ENCODE measurements at regions not wholly inside any gene's neighbourhood (a gene's known extent, or its start where the extent isn't known, plus 50 kb on each side); places are given as distances from the start of the nearest gene placed in this dataset.

DNA sequence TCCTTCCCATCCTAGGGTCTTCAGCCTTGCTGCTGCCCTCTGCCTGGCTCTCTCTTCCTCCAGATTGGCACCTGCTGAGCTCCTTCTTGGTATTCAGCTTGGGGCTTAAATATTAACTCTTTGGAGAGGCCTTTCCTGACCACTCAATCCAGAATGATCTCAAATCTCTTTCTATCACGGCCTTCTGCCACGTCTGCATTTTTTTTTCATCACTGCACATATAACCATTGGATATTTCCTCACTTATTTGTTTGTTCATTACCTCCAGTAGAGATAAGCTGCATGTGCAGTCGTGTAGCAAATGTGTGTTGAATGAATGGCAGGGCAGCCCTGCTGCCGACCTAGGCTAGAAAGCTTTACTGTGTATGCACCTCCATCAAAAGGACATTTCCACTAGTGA lies 51.6 kb upstream of the MPP7 start:
- intact Hi-C loops (cut with micrococcal nuclease; ENCODE audit: unreplicated experiment) = no loop called here
- TF ChIP-seq, protein P1, sequence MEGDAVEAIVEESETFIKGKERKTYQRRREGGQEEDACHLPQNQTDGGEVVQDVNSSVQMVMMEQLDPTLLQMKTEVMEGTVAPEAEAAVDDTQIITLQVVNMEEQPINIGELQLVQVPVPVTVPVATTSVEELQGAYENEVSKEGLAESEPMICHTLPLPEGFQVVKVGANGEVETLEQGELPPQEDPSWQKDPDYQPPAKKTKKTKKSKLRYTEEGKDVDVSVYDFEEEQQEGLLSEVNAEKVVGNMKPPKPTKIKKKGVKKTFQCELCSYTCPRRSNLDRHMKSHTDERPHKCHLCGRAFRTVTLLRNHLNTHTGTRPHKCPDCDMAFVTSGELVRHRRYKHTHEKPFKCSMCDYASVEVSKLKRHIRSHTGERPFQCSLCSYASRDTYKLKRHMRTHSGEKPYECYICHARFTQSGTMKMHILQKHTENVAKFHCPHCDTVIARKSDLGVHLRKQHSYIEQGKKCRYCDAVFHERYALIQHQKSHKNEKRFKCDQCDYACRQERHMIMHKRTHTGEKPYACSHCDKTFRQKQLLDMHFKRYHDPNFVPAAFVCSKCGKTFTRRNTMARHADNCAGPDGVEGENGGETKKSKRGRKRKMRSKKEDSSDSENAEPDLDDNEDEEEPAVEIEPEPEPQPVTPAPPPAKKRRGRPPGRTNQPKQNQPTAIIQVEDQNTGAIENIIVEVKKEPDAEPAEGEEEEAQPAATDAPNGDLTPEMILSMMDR (IDR thresholded peaks at IDR 0.05; ENCODE audit: unreplicated experiment) = no peak
- H3K4me1 Mint-ChIP-seq (ENCODE audit: low read depth, unreplicated experiment) = peaks cover 18% of the 10 kb centered on the region
- H3K4me3 Mint-ChIP-seq (ENCODE audit: low read depth, unreplicated experiment) = no peak overlapping the region
- no peaks in the 10 kb centered on the region for H3K27me3 Mint-ChIP-seq (ENCODE audit: unreplicated experiment)
- CTCF ChIA-PET = interaction anchor here (0.6 kb wide), 2 partner anchors 28 to 29 kb away, joined by 5 to 6 read pairs; no protein-coding TSS in a partner anchor
- DNase-seq = no peak
- H3K9me3 Mint-ChIP-seq (ENCODE audit: low read depth, unreplicated experiment) = no peaks in the 10 kb centered on the region
- no peak overlapping the region for H3K27ac Mint-ChIP-seq (ENCODE audit: unreplicated experiment)
- BruUV-seq (replicated peaks) = no TSS peak
- H3K36me3 Mint-ChIP-seq (ENCODE audit: insufficient read depth, unreplicated experiment) = no peaks in the 10 kb centered on the region

DNA sequence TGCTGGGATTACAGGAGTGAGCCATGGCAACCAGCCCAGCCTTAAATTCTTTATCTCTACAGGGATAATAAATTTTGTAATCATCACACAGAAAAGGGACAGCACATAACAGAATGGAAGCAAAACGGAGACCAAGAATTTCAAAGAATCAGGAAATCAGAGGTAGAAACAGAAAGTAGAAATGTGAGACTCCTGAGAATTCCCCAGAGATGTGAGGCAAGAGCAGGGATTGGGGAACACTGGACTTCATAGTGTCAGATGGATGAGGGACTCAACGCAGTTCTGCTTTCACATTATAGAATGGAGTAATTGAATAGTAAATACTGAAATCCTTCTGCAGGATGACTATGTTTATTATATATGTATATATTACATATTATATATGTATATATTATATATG lies 52.5 kb upstream of the MPP7 start:
- no peak overlapping the region for H3K4me3 Mint-ChIP-seq (ENCODE audit: low read depth, unreplicated experiment)
- CTCF ChIA-PET = no interaction called here
- peaks cover 20% of the 10 kb centered on the region for H3K4me1 Mint-ChIP-seq (ENCODE audit: low read depth, unreplicated experiment)

DNA sequence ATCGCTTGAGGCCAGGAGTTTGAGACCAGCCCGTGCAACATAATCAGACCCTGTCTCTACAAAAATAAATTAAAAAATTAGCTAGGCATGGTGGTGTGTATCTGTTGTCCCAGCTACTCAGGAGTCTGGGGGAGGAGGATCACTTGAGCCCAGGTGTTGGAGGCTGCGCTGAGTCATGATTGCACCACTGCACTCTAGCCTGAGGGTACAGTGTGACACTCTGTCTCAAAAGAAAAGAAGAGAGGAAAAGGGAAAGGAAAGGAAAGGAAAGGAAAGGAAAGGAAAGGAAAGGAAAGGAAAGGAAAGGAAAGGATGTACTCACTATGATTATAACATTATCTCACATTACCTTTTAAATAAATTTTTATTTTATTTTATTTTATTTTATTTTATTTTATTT lies 56.5 kb upstream of the MPP7 start:
- H3K27me3 Mint-ChIP-seq (ENCODE audit: unreplicated experiment) = no peaks in the 10 kb centered on the region
- no peak overlapping the region for H3K27ac Mint-ChIP-seq (ENCODE audit: unreplicated experiment)
- peaks cover 18% of the 10 kb centered on the region for H3K4me1 Mint-ChIP-seq (ENCODE audit: low read depth, unreplicated experiment)
- no peak overlapping the region for H3K4me3 Mint-ChIP-seq (ENCODE audit: low read depth, unreplicated experiment)
- no peaks in the 10 kb centered on the region for H3K9me3 Mint-ChIP-seq (ENCODE audit: low read depth, unreplicated experiment)
- BruUV-seq (replicated peaks) = no TSS peak
- DNase-seq = no peak
- H3K36me3 Mint-ChIP-seq (ENCODE audit: insufficient read depth, unreplicated experiment) = no peaks in the 10 kb centered on the region
- intact Hi-C loops (cut with micrococcal nuclease; ENCODE audit: unreplicated experiment) = no loop called here
- CTCF ChIA-PET = interaction anchor here (0.6 kb wide), 1 partner anchor 12 kb away, joined by 3 read pairs; no protein-coding TSS in a partner anchor
- TF ChIP-seq, protein P1 (IDR thresholded peaks at IDR 0.05; ENCODE audit: unreplicated experiment) = no peak

More for the DNA sequence above, 52.5 kb upstream of the MPP7 start:
- H3K9me3 Mint-ChIP-seq (ENCODE audit: low read depth, unreplicated experiment) = no peaks in the 10 kb centered on the region
- DNase-seq = no peak
- TF ChIP-seq, protein P1 (IDR thresholded peaks at IDR 0.05; ENCODE audit: unreplicated experiment) = no peak
- BruUV-seq (replicated peaks) = no TSS peak
- H3K27me3 Mint-ChIP-seq (ENCODE audit: unreplicated experiment) = no peaks in the 10 kb centered on the region
- H3K36me3 Mint-ChIP-seq (ENCODE audit: insufficient read depth, unreplicated experiment) = no peaks in the 10 kb centered on the region
- H3K27ac Mint-ChIP-seq (ENCODE audit: unreplicated experiment) = no peak overlapping the region
- intact Hi-C loops (cut with micrococcal nuclease; ENCODE audit: unreplicated experiment) = no loop called here

DNA sequence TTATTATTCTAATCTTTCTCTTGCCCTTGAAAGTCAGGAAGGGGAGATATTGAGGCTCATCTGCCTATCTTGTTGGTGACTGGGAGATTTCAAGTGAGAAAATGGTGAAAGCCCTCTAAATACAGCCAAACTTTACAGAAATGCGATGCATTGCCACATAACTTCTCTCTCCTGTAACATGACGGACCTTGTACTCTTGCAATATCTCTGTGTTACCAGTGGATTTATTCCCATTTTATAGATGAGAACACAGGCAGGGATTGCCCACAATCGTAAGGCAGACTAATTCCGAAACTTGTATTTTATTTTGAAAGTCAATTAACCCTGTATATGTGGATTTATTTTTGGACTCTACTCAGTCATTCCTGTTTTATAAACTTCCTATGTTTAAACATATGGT lies 57.3 kb upstream of the MPP7 start:
- BruUV-seq (replicated peaks) = no TSS peak
- Mint-ChIP-seq H3K9me3 (ENCODE audit: low read depth, unreplicated experiment) (no peaks in the 10 kb centered on the region), H3K27me3 (ENCODE audit: unreplicated experiment) (no peaks in the 10 kb centered on the region), H3K27ac (ENCODE audit: unreplicated experiment) (no peak overlapping the region), H3K4me1 (ENCODE audit: low read depth, unreplicated experiment) (peaks cover 12% of the 10 kb centered on the region), H3K4me3 (ENCODE audit: low read depth, unreplicated experiment) (no peak overlapping the region), H3K36me3 (ENCODE audit: insufficient read depth, unreplicated experiment) (no peaks in the 10 kb centered on the region)
- DNase-seq = no peak
- intact Hi-C loops (cut with micrococcal nuclease; ENCODE audit: unreplicated experiment) = no loop called here
- TF ChIP-seq, protein P1 (IDR thresholded peaks at IDR 0.05; ENCODE audit: unreplicated experiment) = no peak
- CTCF ChIA-PET = no interaction called here

All from Calu3 (cell line).